HFFc6 (cell line): ENCODE measurements at regions not wholly inside any gene's neighbourhood (a gene's known extent, or its start where the extent isn't known, plus 50 kb on each side); places are given as distances from the start of the nearest gene placed in this dataset.

Source experiments
- DNase-seq: peaks from one replicate; pipeline ENCODE4 v3.0.0-alpha.2; 2018
- H3K27ac Mint-ChIP-seq: 2 replicates; pipeline ENCODE4 v1.8.0; 2020; ENCODE audit warnings: mild to moderate bottlenecking, mixed read lengths
- H3K27me3 Mint-ChIP-seq: 2 replicates; pipeline ENCODE4 v1.8.0; 2021; ENCODE audit warnings: mild to moderate bottlenecking, moderate library complexity, mixed read lengths; ENCODE audit not compliant: insufficient read depth
- H3K36me3 Mint-ChIP-seq: 2 replicates; pipeline ENCODE4 v1.8.0; 2021; ENCODE audit warnings: low read depth, mixed read lengths
- H3K4me1 Mint-ChIP-seq: 2 replicates; pipeline ENCODE4 v1.8.0; 2020; ENCODE audit warnings: low read depth, mixed read lengths
- H3K4me3 Mint-ChIP-seq: 2 replicates; pipeline ENCODE4 v1.8.0; 2020; ENCODE audit warnings: mild to moderate bottlenecking, moderate library complexity, mixed read lengths
- H3K9me3 Mint-ChIP-seq: 2 replicates; pipeline ENCODE4 v1.8.0; 2020; ENCODE audit warnings: mild to moderate bottlenecking, mixed read lengths
- TF ChIP-seq, protein P1 (sequence below): fragments of 200-600 bp; sonication (generic); IDR thresholded peaks from 2 replicates; pipeline ENCODE4 v1.5.0; 2021; ENCODE audit warnings: antibody characterized with exemption, mild to moderate bottlenecking

- no peak for DNase-seq
- no peaks in the 10 kb centered on the region for H3K36me3 Mint-ChIP-seq
- no peak overlapping the region for H3K27ac Mint-ChIP-seq
- peaks cover 14% of the 10 kb centered on the region for H3K9me3 Mint-ChIP-seq
- H3K4me1 Mint-ChIP-seq = no peaks in the 10 kb centered on the region
- TF ChIP-seq, protein P1, sequence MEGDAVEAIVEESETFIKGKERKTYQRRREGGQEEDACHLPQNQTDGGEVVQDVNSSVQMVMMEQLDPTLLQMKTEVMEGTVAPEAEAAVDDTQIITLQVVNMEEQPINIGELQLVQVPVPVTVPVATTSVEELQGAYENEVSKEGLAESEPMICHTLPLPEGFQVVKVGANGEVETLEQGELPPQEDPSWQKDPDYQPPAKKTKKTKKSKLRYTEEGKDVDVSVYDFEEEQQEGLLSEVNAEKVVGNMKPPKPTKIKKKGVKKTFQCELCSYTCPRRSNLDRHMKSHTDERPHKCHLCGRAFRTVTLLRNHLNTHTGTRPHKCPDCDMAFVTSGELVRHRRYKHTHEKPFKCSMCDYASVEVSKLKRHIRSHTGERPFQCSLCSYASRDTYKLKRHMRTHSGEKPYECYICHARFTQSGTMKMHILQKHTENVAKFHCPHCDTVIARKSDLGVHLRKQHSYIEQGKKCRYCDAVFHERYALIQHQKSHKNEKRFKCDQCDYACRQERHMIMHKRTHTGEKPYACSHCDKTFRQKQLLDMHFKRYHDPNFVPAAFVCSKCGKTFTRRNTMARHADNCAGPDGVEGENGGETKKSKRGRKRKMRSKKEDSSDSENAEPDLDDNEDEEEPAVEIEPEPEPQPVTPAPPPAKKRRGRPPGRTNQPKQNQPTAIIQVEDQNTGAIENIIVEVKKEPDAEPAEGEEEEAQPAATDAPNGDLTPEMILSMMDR = no peak
- H3K4me3 Mint-ChIP-seq = no peak overlapping the region
- H3K27me3 Mint-ChIP-seq = no peaks in the 10 kb centered on the region; the same call in 1 of the 2 replicates
Observed at GRCh38 chr11:25529572-25529971, 802.4 kb upstream of the ANO3 start.

GRCh38 chr11:25535467-25536272 lies 796.3 kb upstream of the ANO3 start:
- Mint-ChIP-seq H3K36me3 (no peaks in the 10 kb centered on the region), H3K4me1 (no peaks in the 10 kb centered on the region), H3K27ac (no peak overlapping the region), H3K27me3 (no peaks in the 10 kb centered on the region), H3K4me3 (no peak overlapping the region), H3K9me3 (peaks cover 22% of the 10 kb centered on the region)
- DNase-seq = no peak
- TF ChIP-seq, protein P1 = no peak

GRCh38 chr11:25536289-25536688 lies 795.6 kb upstream of the ANO3 start:
- H3K27ac Mint-ChIP-seq = no peak overlapping the region

GRCh38 chr11:25537393-25537792 lies 794.5 kb upstream of the ANO3 start:
- peaks cover 24% of the 10 kb centered on the region for H3K9me3 Mint-ChIP-seq
- TF ChIP-seq, protein P1 = no peak
- H3K4me1 Mint-ChIP-seq = no peaks in the 10 kb centered on the region
- no peaks in the 10 kb centered on the region for H3K27me3 Mint-ChIP-seq
- no peak for DNase-seq
- H3K36me3 Mint-ChIP-seq = no peaks in the 10 kb centered on the region
- no peak overlapping the region for H3K4me3 Mint-ChIP-seq
- no peak overlapping the region for H3K27ac Mint-ChIP-seq

More at GRCh38 chr11:25536289-25536688, 795.6 kb upstream of the ANO3 start:
- Mint-ChIP-seq H3K4me3 (no peak overlapping the region), H3K27me3 (no peaks in the 10 kb centered on the region), H3K9me3 (peaks cover 16% of the 10 kb centered on the region), H3K36me3 (no peaks in the 10 kb centered on the region), H3K4me1 (no peaks in the 10 kb centered on the region)
- TF ChIP-seq, protein P1 = no peak
- DNase-seq = no peak

GRCh38 chr11:25547292-25547691 lies 784.6 kb upstream of the ANO3 start:
- no peaks in the 10 kb centered on the region for H3K36me3 Mint-ChIP-seq
- peaks cover 15% of the 10 kb centered on the region for H3K9me3 Mint-ChIP-seq
- TF ChIP-seq, protein P1 = no peak
- H3K27ac Mint-ChIP-seq = no peak overlapping the region
- H3K4me1 Mint-ChIP-seq = no peaks in the 10 kb centered on the region
- H3K4me3 Mint-ChIP-seq = no peak overlapping the region
- no peak for DNase-seq
- H3K27me3 Mint-ChIP-seq = no peaks in the 10 kb centered on the region
